Mesothelial cell of epicardium (in vitro differentiated cells): ENCODE measurements at regions not wholly inside any gene's neighbourhood (a gene's known extent, or its start where the extent isn't known, plus 50 kb on each side); places are given as distances from the start of the nearest gene placed in this dataset.

Experiments used
- DNase-seq, 2 experiments: peaks; one replicate each; pipeline ENCODE4 v3.0.0; 2021; ENCODE audit warnings: low spot score in 2 of 2; ENCODE audit not compliant: unreplicated experiment in 2 of 2
- H3K27ac Mint-ChIP-seq: 2 replicates; pipeline ENCODE4 v1.8.0; 2021; ENCODE audit warnings: mixed read lengths
- H3K27me3 Mint-ChIP-seq: 2 replicates; pipeline ENCODE4 v1.8.0; 2021; ENCODE audit warnings: low read depth, mixed read lengths
- H3K36me3 Mint-ChIP-seq: 2 replicates; pipeline ENCODE4 v1.8.0; 2021; ENCODE audit warnings: mixed read lengths
- H3K4me1 Mint-ChIP-seq: 2 replicates; pipeline ENCODE4 v1.8.0; 2021; ENCODE audit warnings: mixed read lengths
- H3K4me3 Mint-ChIP-seq: 2 replicates; pipeline ENCODE4 v1.8.0; 2021; ENCODE audit warnings: mild to moderate bottlenecking, moderate library complexity, mixed read lengths
- H3K9me3 Mint-ChIP-seq: 2 replicates; pipeline ENCODE4 v1.8.0; 2021; ENCODE audit warnings: mixed read lengths
- CTCF ChIP-seq: fragments of 200-600 bp; sonication (generic); IDR thresholded peaks from one replicate; pipeline ENCODE4 v1.5.0; 2021; ENCODE audit warnings: antibody characterized with exemption; ENCODE audit not compliant: unreplicated experiment

- no peak for DNase-seq
- Mint-ChIP-seq H3K36me3 (peaks cover 5% of the 10 kb centered on the region), H3K4me1 (peaks cover 14% of the 10 kb centered on the region), H3K27me3 (no peaks in the 10 kb centered on the region), H3K4me3 (no peak overlapping the region), H3K27ac (no peak overlapping the region), H3K9me3 (peaks cover 15% of the 10 kb centered on the region)
- no peak for TF ChIP-seq CTCF
These were observed 117.1 kb upstream of the ARHGAP5 start for GRCh38 chr14:31960039-31960438.

DNA sequence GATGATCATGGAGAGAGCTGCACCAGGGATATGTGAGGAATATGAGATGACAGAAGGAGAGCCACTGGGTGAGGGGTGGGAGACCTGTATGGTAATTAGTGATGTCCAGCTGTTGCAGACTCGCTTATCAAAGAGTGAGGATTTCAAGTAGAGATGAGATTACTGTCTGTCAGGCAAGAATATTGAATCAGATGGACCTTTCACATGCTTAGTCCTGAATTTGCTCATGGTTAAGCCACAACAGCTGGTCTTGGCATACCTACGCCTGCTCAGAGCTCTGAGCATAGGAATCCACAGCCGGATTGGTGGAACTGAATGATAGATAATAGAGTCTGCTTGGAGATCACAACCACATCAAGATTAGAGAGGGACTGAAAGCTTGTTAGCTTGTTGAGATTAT is 115.2 kb upstream of the ARHGAP5 start:
- no peak for TF ChIP-seq CTCF
- Mint-ChIP-seq H3K4me1 (peaks cover 24% of the 10 kb centered on the region), H3K27me3 (no peaks in the 10 kb centered on the region), H3K36me3 (peaks cover 2% of the 10 kb centered on the region), H3K27ac (peak overlapping the region; percentile 37), H3K9me3 (peaks cover 12% of the 10 kb centered on the region), H3K4me3 (no peak overlapping the region)
- DNase-seq, result no peak

DNA sequence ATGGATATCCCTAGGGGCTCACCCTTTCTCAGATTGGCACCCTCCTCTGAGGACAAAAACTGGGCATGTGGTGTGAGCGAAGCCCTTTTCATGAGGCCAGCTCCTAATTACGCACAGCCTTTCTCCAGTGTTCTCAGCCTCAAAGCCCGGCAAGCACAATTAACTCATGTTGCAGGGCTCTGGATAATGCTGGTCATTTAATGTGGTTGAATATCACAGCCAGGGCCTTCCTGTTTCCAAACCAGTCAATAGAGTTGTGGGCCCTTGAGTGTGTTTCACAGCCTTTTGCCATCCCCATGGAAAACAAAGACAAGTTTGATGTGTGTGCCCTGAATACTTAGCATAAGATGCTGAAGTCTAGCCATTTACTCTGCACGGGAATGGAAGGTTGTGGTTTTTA is 114.2 kb upstream of the ARHGAP5 start:
- Mint-ChIP-seq H3K27ac (no peak overlapping the region), H3K36me3 (peaks cover 2% of the 10 kb centered on the region)

GRCh38 chr14:31963587-31963986 is 113.5 kb upstream of the ARHGAP5 start:
- no peak overlapping the region for H3K4me3 Mint-ChIP-seq
- TF ChIP-seq CTCF, result no peak
- peaks cover 7% of the 10 kb centered on the region for H3K9me3 Mint-ChIP-seq
- peaks cover 32% of the 10 kb centered on the region for H3K4me1 Mint-ChIP-seq
- H3K27ac Mint-ChIP-seq, result no peak overlapping the region
- H3K27me3 Mint-ChIP-seq, result no peaks in the 10 kb centered on the region
- no peak for DNase-seq
- H3K36me3 Mint-ChIP-seq, result peaks cover 2% of the 10 kb centered on the region

More for the DNA sequence above, 114.2 kb upstream of the ARHGAP5 start:
- Mint-ChIP-seq H3K27me3 (no peaks in the 10 kb centered on the region), H3K4me3 (no peak overlapping the region), H3K9me3 (peaks cover 7% of the 10 kb centered on the region), H3K4me1 (peaks cover 28% of the 10 kb centered on the region)
- DNase-seq, result no peak
- no peak for TF ChIP-seq CTCF

DNA sequence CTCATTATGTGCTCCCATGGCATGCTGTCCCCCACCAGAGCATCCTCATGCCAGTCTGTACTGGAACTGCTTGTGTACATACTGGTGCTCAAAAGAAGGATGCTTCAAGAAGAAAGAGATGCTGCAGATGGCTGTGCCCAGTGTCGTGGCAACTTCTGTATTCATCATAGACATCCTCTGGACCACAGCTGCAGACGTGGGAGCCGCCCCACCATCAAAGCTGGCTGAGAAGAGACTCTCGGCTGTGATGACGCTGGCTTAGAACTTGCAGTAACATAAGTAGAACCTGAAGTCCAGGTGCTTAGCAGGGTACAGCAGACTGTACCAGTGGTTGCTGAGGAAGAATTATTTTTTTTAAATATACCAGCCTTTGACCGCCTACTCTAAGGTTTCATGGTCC is 112.6 kb upstream of the ARHGAP5 start:
- TF ChIP-seq CTCF, result no peak
- H3K9me3 Mint-ChIP-seq, result peaks cover 7% of the 10 kb centered on the region
- no peak for DNase-seq
- no peak overlapping the region for H3K27ac Mint-ChIP-seq
- H3K36me3 Mint-ChIP-seq, result peaks cover 2% of the 10 kb centered on the region
- no peak overlapping the region for H3K4me3 Mint-ChIP-seq
- peaks cover 41% of the 10 kb centered on the region for H3K4me1 Mint-ChIP-seq
- H3K27me3 Mint-ChIP-seq, result no peaks in the 10 kb centered on the region

GRCh38 chr14:31965071-31965734 is 111.9 kb upstream of the ARHGAP5 start:
- H3K4me1 Mint-ChIP-seq, result peaks cover 46% of the 10 kb centered on the region
- H3K36me3 Mint-ChIP-seq, result peaks cover 2% of the 10 kb centered on the region
- no peak overlapping the region for H3K27ac Mint-ChIP-seq
- no peak for TF ChIP-seq CTCF
- no peak for DNase-seq
- H3K9me3 Mint-ChIP-seq, result peaks cover 5% of the 10 kb centered on the region
- no peaks in the 10 kb centered on the region for H3K27me3 Mint-ChIP-seq
- no peak overlapping the region for H3K4me3 Mint-ChIP-seq
